ENCODE measurements at regions not wholly inside any gene's neighbourhood (a gene's known extent, or its start where the extent isn't known, plus 50 kb on each side); places are given as distances from the start of the nearest gene placed in this dataset.

- Histone ChIP-seq H3K27me3 (ENCODE audit: control insufficient read depth in 3 of 3, insufficient read depth in 3 of 3, low read length in 3 of 3) (peaks cover 0 to 2% (median 0%) of the 10 kb centered on the region in 3 donors), H3K4me3 (ENCODE audit: low read depth in 1 of 3, low read length in 3 of 3) (no peak overlapping the region), H3K9me3 (ENCODE audit: control insufficient read depth in 2 of 2, insufficient read depth in 1 of 2, low read depth in 1 of 2, low read length in 1 of 2) (no peaks in the 10 kb centered on the region), H3K36me3 (ENCODE audit: control insufficient read depth in 3 of 3, insufficient read depth in 2 of 3, low read depth in 1 of 3, low read length in 3 of 3) (no peaks in the 10 kb centered on the region), H3K27ac (ENCODE audit: low read depth in 1 of 3, low read length in 2 of 3) (no peak overlapping the region), H3K4me1 (ENCODE audit: control insufficient read depth in 3 of 3, insufficient read depth in 2 of 3, low read depth in 1 of 3, low read length in 2 of 3) (no peaks in the 10 kb centered on the region)
- DNase-seq (no peak), FAIRE-seq (no peak)
- 71 to 77% (median 77%) methylated on average over 2 of the region's 2 CpGs for WGBS, 3 donors
Measured at GRCh38 chr9:120338340-120338739, 241.6 kb downstream of the CDK5RAP2 start.

GRCh38 chr9:120337131-120337530 is 242.8 kb downstream of the CDK5RAP2 start:
- FAIRE-seq (no peak), DNase-seq (no peak)
- Histone ChIP-seq H3K27ac (ENCODE audit: low read depth in 1 of 3, low read length in 2 of 3) (no peak overlapping the region), H3K36me3 (ENCODE audit: control insufficient read depth in 3 of 3, insufficient read depth in 2 of 3, low read depth in 1 of 3, low read length in 3 of 3) (no peaks in the 10 kb centered on the region), H3K4me3 (ENCODE audit: low read depth in 1 of 3, low read length in 3 of 3) (no peak overlapping the region), H3K27me3 (ENCODE audit: control insufficient read depth in 3 of 3, insufficient read depth in 3 of 3, low read length in 3 of 3) (peaks cover 0 to 2% (median 0%) of the 10 kb centered on the region in 3 donors), H3K4me1 (ENCODE audit: control insufficient read depth in 3 of 3, insufficient read depth in 2 of 3, low read depth in 1 of 3, low read length in 2 of 3) (no peaks in the 10 kb centered on the region), H3K9me3 (ENCODE audit: control insufficient read depth in 2 of 2, insufficient read depth in 1 of 2, low read depth in 1 of 2, low read length in 1 of 2) (no peaks in the 10 kb centered on the region)
- 60 to 81% (median 79%) methylated on average over 4 of the region's 4 CpGs for WGBS, 3 donors

- Histone ChIP-seq H3K27ac (ENCODE audit: low read depth in 1 of 3, low read length in 2 of 3) (no peak overlapping the region), H3K36me3 (ENCODE audit: control insufficient read depth in 3 of 3, insufficient read depth in 2 of 3, low read depth in 1 of 3, low read length in 3 of 3) (no peaks in the 10 kb centered on the region), H3K4me3 (ENCODE audit: low read depth in 1 of 3, low read length in 3 of 3) (no peak overlapping the region), H3K9me3 (ENCODE audit: control insufficient read depth in 2 of 2, insufficient read depth in 1 of 2, low read depth in 1 of 2, low read length in 1 of 2) (no peaks in the 10 kb centered on the region), H3K4me1 (ENCODE audit: control insufficient read depth in 3 of 3, insufficient read depth in 2 of 3, low read depth in 1 of 3, low read length in 2 of 3) (no peaks in the 10 kb centered on the region), H3K27me3 (ENCODE audit: control insufficient read depth in 3 of 3, insufficient read depth in 3 of 3, low read length in 3 of 3) (peaks cover 0 to 2% (median 0%) of the 10 kb centered on the region in 3 donors)
- FAIRE-seq (no peak), DNase-seq (no peak)
- 75 to 88% (median 80%) methylated on average over 4 of the region's 4 CpGs for WGBS, 3 donors
Measured at GRCh38 chr9:120336753-120337090, 243.2 kb downstream of the CDK5RAP2 start.

- DNase-seq (no peak), FAIRE-seq (no peak)
- H3K27ac ChIP-seq (ENCODE audit: low read depth in 1 of 3, low read length in 2 of 3), result no peak overlapping the region
- H3K36me3 ChIP-seq (ENCODE audit: control insufficient read depth in 3 of 3, insufficient read depth in 2 of 3, low read depth in 1 of 3, low read length in 3 of 3), result no peaks in the 10 kb centered on the region
- peaks cover 0 to 2% (median 0%) of the 10 kb centered on the region in 3 donors for H3K27me3 ChIP-seq (ENCODE audit: control insufficient read depth in 3 of 3, insufficient read depth in 3 of 3, low read length in 3 of 3)
- no peaks in the 10 kb centered on the region for H3K9me3 ChIP-seq (ENCODE audit: control insufficient read depth in 2 of 2, insufficient read depth in 1 of 2, low read depth in 1 of 2, low read length in 1 of 2)
- WGBS, 3 donors, result 60 to 74% (median 68%) methylated on average over 6 of the region's 6 CpGs
- H3K4me1 ChIP-seq (ENCODE audit: control insufficient read depth in 3 of 3, insufficient read depth in 2 of 3, low read depth in 1 of 3, low read length in 2 of 3), result no peaks in the 10 kb centered on the region
- H3K4me3 ChIP-seq (ENCODE audit: low read depth in 1 of 3, low read length in 3 of 3), result no peak overlapping the region
Measured at GRCh38 chr9:120336021-120336752, 243.8 kb downstream of the CDK5RAP2 start.

GRCh38 chr9:120331913-120332312 is 248.1 kb downstream of the CDK5RAP2 start:
- WGBS, 3 donors, result 85 to 92% (median 89%) methylated on average over 3 of the region's 3 CpGs
- no peak for FAIRE-seq

GRCh38 chr9:120330031-120330430 is 249.9 kb downstream of the CDK5RAP2 start:
- Histone ChIP-seq H3K9me3 (ENCODE audit: control insufficient read depth in 2 of 2, insufficient read depth in 1 of 2, low read depth in 1 of 2, low read length in 1 of 2) (no peaks in the 10 kb centered on the region), H3K27me3 (ENCODE audit: control insufficient read depth in 3 of 3, insufficient read depth in 3 of 3, low read length in 3 of 3) (no peaks in the 10 kb centered on the region), H3K4me1 (ENCODE audit: control insufficient read depth in 3 of 3, insufficient read depth in 2 of 3, low read depth in 1 of 3, low read length in 2 of 3) (no peaks in the 10 kb centered on the region), H3K27ac (ENCODE audit: low read depth in 1 of 3, low read length in 2 of 3) (no peak overlapping the region), H3K36me3 (ENCODE audit: control insufficient read depth in 3 of 3, insufficient read depth in 2 of 3, low read depth in 1 of 3, low read length in 3 of 3) (no peaks in the 10 kb centered on the region), H3K4me3 (ENCODE audit: low read depth in 1 of 3, low read length in 3 of 3) (no peak overlapping the region)
- no peak for FAIRE-seq
- whole genome bisulfite sequencing, 3 donors, result 92 to 93% (median 93%) methylated on average over 2 of the region's 2 CpGs
- no peak for DNase-seq

More at GRCh38 chr9:120331913-120332312, 248.1 kb downstream of the CDK5RAP2 start:
- Histone ChIP-seq H3K4me3 (ENCODE audit: low read depth in 1 of 3, low read length in 3 of 3) (no peak overlapping the region), H3K9me3 (ENCODE audit: control insufficient read depth in 2 of 2, insufficient read depth in 1 of 2, low read depth in 1 of 2, low read length in 1 of 2) (no peaks in the 10 kb centered on the region), H3K36me3 (ENCODE audit: control insufficient read depth in 3 of 3, insufficient read depth in 2 of 3, low read depth in 1 of 3, low read length in 3 of 3) (no peaks in the 10 kb centered on the region), H3K27me3 (ENCODE audit: control insufficient read depth in 3 of 3, insufficient read depth in 3 of 3, low read length in 3 of 3) (no peaks in the 10 kb centered on the region), H3K4me1 (ENCODE audit: control insufficient read depth in 3 of 3, insufficient read depth in 2 of 3, low read depth in 1 of 3, low read length in 2 of 3) (no peaks in the 10 kb centered on the region), H3K27ac (ENCODE audit: low read depth in 1 of 3, low read length in 2 of 3) (no peak overlapping the region)
- no peak for DNase-seq

- Histone ChIP-seq H3K36me3 (ENCODE audit: control insufficient read depth in 3 of 3, insufficient read depth in 2 of 3, low read depth in 1 of 3, low read length in 3 of 3) (no peaks in the 10 kb centered on the region), H3K27ac (ENCODE audit: low read depth in 1 of 3, low read length in 2 of 3) (no peak overlapping the region), H3K9me3 (ENCODE audit: control insufficient read depth in 2 of 2, insufficient read depth in 1 of 2, low read depth in 1 of 2, low read length in 1 of 2) (no peaks in the 10 kb centered on the region), H3K4me3 (ENCODE audit: low read depth in 1 of 3, low read length in 3 of 3) (no peak overlapping the region), H3K4me1 (ENCODE audit: control insufficient read depth in 3 of 3, insufficient read depth in 2 of 3, low read depth in 1 of 3, low read length in 2 of 3) (no peaks in the 10 kb centered on the region), H3K27me3 (ENCODE audit: control insufficient read depth in 3 of 3, insufficient read depth in 3 of 3, low read length in 3 of 3) (no peaks in the 10 kb centered on the region)
- WGBS, 3 donors, result 71 to 94% (median 92%) methylated on average over 3 of the region's 3 CpGs
- DNase-seq (no peak), FAIRE-seq (no peak)
Measured at GRCh38 chr9:120327322-120327721, 252.6 kb downstream of the CDK5RAP2 start.

GRCh38 chr9:120326049-120326693 is 253.8 kb downstream of the CDK5RAP2 start:
- 69 to 74% (median 70%) methylated on average over 4 of the region's 4 CpGs for WGBS, 3 donors
- Histone ChIP-seq H3K4me3 (ENCODE audit: low read depth in 1 of 3, low read length in 3 of 3) (no peak overlapping the region), H3K36me3 (ENCODE audit: control insufficient read depth in 3 of 3, insufficient read depth in 2 of 3, low read depth in 1 of 3, low read length in 3 of 3) (no peaks in the 10 kb centered on the region), H3K27me3 (ENCODE audit: control insufficient read depth in 3 of 3, insufficient read depth in 3 of 3, low read length in 3 of 3) (no peaks in the 10 kb centered on the region), H3K9me3 (ENCODE audit: control insufficient read depth in 2 of 2, insufficient read depth in 1 of 2, low read depth in 1 of 2, low read length in 1 of 2) (no peaks in the 10 kb centered on the region), H3K4me1 (ENCODE audit: control insufficient read depth in 3 of 3, insufficient read depth in 2 of 3, low read depth in 1 of 3, low read length in 2 of 3) (no peaks in the 10 kb centered on the region), H3K27ac (ENCODE audit: low read depth in 1 of 3, low read length in 2 of 3) (no peak overlapping the region)
- DNase-seq, result no peak
- FAIRE-seq, result no peak

Data from small intestine (tissue), 7 donors.